NCI-H2227 (cell line): ENCODE measurements at regions not wholly inside any gene's neighbourhood (a gene's known extent, or its start where the extent isn't known, plus 50 kb on each side); places are given as distances from the start of the nearest gene placed in this dataset.

Source experiments
- DNase-seq: peaks from one replicate; lab custom pipeline; 2025; ENCODE audit not compliant: unreplicated experiment; lab: John Stamatoyannopoulos, UW

DNA sequence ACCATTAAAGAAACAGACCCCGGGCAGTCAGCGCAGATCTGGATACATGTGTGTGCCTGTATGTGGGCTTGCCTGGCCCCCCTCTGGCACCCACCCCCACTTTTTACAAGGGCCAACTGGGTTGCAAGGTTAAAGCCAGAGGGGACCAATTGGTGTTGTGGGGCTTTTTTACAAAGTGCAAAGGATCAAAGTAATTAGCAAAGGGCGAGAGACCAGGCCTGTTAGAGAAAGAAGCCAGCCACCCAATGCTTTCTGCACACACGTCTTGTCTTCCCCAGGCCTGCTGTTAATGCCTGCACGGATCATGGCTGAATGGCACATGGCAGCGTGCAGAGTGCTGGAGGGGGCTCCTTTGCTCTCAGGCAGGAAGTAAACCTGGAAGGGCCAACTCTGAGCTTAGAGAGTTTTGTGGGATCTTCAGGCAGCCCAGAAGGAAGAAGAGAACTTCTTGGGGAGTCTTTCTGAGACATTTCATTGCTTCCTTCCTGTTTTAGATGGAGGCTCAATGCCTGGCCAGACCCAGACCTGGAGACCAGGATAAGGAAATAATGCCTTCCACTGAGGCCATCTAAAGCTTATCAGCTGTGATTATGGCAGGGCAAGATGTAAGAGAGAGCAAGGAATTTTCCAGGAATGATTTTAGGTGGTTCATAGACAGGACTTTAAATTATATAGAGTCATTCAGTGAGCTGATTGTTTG is 523.4 kb upstream of the TBX3 start:
- no peak for DNase-seq

DNA sequence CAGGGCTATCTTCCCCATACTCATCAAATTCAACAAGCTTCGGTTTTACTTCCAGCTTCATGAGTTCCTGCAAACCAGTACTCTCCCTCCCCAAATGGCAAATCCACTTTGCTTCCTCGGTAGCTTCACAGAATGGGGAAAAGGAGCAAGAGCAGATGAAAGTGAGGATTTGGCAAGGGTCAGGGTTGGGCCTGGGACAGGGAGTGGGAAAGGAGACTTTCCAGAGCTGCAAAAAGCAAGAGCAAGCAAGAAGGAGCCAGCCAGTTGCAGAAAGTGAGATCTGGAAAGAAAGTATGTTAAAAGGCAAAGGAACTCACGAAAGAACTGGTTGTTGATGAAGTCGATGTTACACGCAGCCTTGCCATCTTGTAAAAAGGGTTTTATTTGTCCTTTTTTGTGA is 522.8 kb upstream of the TBX3 start:
- DNase-seq = no peak

DNA sequence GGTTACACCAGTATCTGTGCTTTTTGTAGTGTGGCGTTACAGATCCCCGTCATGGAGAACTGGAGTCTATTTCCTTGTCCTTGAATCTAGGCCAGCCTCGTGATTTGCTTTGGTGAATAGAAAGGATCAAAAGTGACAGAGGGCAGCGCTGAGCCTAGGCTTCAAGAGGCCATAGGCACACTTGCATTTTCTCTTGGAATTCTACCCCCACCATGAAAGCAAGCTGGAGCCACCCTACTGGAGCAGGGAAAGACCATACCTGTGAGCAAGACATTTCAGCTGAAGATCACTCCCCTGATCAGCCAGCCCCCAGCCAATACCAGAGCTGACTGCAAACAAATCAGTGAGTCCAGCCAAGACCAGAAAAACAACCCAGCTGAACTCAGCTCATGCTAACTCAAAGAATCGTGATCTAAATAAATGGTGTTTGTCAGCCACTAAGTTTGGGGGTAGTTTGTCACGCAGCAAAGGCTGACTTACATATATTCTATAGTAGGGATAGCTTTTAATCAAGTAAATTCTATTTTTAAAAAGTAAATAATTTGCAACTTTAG is 521.9 kb upstream of the TBX3 start:
- no peak for DNase-seq

GRCh38 chr12:115204957-115205754 is 521.2 kb upstream of the TBX3 start:
- no peak for DNase-seq

- DNase-seq = no peak
These were observed 519.7 kb upstream of the TBX3 start for GRCh38 chr12:115203701-115204100.

DNA sequence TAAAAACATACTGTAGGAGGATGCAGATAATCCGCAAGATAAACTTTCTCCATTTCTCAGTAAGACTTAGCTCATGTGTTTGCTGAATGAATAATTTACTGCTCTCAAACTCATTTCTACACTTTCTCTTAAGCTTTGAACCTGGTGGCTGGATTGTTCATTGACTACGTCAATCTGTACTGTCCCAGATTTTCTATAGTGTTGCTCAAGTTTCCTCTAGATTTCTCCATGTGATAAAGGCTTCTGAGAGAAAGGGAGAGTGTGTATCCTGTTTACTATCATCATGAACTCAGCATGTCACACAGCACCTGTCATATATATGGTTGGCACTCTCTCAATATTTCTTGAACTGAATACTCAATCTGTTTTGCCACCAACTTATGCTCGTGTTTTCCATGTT is 518.0 kb upstream of the TBX3 start:
- DNase-seq = no peak

DNA sequence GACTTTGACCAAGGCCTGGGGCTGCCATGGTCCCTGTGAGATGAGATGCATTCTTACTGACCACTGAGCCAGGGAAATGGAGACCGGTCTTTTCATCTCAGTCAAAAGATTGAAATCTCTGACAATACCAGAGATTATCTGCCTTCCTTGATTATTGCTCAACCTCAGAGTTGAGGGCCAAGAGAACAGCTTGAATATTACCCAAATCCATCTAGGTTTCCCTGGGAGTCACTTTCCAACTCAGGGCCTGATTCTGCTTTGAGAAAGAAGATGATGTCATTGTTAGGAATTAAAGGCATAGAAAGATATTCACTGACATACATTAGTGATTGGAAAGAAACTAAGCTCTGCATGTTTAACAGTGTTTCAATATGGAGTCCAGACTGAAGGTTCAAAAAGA is 515.9 kb upstream of the TBX3 start:
- no peak for DNase-seq

DNA sequence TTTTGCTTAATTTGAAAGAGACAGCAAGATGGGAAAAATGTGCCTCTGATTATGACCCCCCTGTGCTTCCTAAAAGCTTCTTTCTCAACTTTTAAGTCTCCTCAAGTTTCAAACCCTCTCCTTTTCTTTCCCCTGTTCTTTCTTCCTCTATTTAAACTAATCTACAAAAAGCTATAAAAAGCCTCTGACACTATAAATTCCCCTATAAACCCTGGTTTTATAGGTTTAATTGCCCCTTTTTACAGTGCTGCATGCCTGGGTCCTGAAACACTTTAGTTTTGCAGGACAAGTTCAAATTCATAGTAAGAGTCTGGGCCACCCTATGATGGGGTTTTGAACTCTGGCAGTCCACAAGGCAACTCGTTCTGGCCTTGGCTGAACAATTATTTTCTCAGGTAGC is 510.9 kb upstream of the TBX3 start:
- DNase-seq = no peak

- DNase-seq = no peak
These were observed 510.5 kb upstream of the TBX3 start for GRCh38 chr12:115194448-115194847.

DNA sequence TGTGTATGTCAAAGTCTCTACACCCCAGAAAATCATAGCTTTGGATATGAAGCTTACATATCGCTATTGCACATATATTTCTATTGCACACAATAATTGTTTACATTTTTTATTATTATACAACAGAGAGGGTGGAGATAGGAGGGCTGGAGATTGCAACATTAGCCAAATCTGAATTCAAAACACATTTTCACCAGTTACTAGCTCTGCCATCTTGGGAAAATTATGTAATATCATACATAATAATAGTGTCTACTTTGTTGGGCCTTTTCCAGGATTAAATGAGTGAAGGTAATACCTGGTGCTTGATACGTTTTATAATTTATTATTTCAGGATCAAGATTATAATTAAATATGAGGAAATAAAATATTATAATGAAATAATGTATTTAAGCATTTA is 507.4 kb upstream of the TBX3 start:
- DNase-seq = no peak

GRCh38 chr12:115190010-115190770 is 506.2 kb upstream of the TBX3 start:
- DNase-seq = no peak

DNA sequence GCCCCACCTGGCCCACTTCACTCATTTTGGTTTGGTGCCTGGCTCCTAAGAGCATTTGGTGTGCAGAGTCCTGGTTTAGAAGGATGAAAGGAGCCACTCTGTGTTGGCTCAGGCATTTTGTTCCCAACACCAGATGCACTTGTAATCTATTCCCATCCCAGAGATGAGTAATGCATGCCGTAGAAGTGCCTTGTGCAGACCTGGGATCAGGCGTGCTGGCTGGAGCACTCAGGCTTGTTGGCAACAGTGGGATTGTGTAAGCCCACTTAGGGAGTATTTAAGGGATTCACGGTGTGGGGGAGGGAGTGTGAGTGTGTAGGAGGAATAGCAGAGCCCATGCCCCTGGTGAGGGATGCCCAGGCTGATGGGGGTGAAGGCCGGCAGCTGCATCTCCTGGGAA is 501.5 kb upstream of the TBX3 start:
- DNase-seq = no peak

DNA sequence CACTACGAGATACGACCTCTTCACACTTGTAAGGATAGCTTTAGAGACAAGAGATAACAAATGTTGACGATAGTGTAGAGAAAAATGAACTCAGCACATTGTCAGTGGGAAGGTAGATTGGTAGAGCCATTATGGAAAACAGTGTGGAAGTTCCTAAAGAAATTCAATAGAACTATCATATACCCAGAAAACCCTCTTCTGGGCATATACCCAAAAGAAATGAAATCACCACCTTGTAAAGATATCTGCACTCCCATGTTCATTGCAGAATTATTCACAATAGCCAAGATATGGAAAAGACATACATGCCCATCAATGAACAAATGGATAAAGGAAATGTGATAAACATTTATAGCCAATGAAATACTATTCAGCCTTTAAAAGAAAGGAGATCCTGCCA is 499.8 kb upstream of the TBX3 start:
- no peak for DNase-seq

GRCh38 chr12:115177899-115178298 is 493.9 kb upstream of the TBX3 start:
- DNase-seq = no peak

- DNase-seq = no peak
These were observed 492.9 kb upstream of the TBX3 start for GRCh38 chr12:115176741-115177400.

- no peak for DNase-seq
These were observed 490.9 kb upstream of the TBX3 start for GRCh38 chr12:115174920-115175319.

- DNase-seq = no peak
These were observed 488.5 kb upstream of the TBX3 start for GRCh38 chr12:115172521-115172920.

DNA sequence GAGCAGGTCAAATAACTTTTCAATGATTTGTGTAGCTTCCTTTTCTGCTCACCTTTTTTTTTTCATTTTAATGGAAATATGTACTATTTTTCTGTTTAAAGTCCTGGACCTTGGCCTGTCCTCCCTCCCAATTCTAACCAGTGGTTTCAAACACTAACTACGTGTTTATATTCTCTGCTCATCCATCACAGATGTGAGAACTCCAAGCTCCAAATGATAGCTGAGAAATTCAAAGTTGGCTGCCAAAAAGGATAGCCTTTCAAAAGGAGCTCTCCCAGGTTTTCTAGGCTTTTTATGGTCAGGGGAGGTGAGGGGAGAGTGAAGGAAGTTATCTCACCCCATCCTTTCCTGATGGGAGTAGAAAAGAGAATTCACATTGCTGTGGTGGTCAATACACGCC is 486.0 kb upstream of the TBX3 start:
- no peak for DNase-seq

GRCh38 chr12:115166698-115167315 is 482.8 kb upstream of the TBX3 start:
- no peak for DNase-seq

- no peak for DNase-seq
These were observed 479.7 kb upstream of the TBX3 start for GRCh38 chr12:115163710-115164109.
